ENCODE measurements at regions not wholly inside any gene's neighbourhood (a gene's known extent, or its start where the extent isn't known, plus 50 kb on each side); places are given as distances from the start of the nearest gene placed in this dataset.

- Mint-ChIP-seq H3K27ac (ENCODE audit: low read depth, unreplicated experiment) (no peak overlapping the region), H3K9me3 (ENCODE audit: unreplicated experiment) (no peaks in the 10 kb centered on the region), H3K4me1 (ENCODE audit: insufficient read depth, unreplicated experiment) (no peaks in the 10 kb centered on the region), H3K4me3 (ENCODE audit: unreplicated experiment) (no peak overlapping the region), H3K27me3 (ENCODE audit: insufficient read depth, unreplicated experiment) (no peaks in the 10 kb centered on the region), H3K36me3 (ENCODE audit: insufficient read depth, unreplicated experiment) (no peaks in the 10 kb centered on the region)
- ChIA-PET POLR2A (no interaction called here), CTCF (interaction anchor here (1.0 kb wide), 1 partner anchor 786 kb away, joined by 3 read pairs; no protein-coding TSS in a partner anchor)
- no TSS peak for BruUV-seq (replicated peaks)
- TF ChIP-seq CTCF (IDR thresholded peaks at IDR 0.05; ENCODE audit: unreplicated experiment): no peak
- no peak for DNase-seq (ENCODE audit: unreplicated experiment)
- intact Hi-C loops (cut with micrococcal nuclease): no loop called here
Observed at GRCh38 chr11:80186692-80187091, 745.9 kb upstream of the TENM4 start.

GRCh38 chr11:80182901-80183300, 742.1 kb upstream of the TENM4 start:
- ChIA-PET POLR2A (no interaction called here), CTCF (interaction anchor here (0.7 kb wide), 1 partner anchor 147 kb away, joined by 3 read pairs; no protein-coding TSS in a partner anchor)
- no peaks in the 10 kb centered on the region for H3K27me3 Mint-ChIP-seq (ENCODE audit: insufficient read depth, unreplicated experiment)
- H3K4me1 Mint-ChIP-seq (ENCODE audit: insufficient read depth, unreplicated experiment): no peaks in the 10 kb centered on the region
- H3K36me3 Mint-ChIP-seq (ENCODE audit: insufficient read depth, unreplicated experiment): no peaks in the 10 kb centered on the region
- no peak overlapping the region for H3K27ac Mint-ChIP-seq (ENCODE audit: low read depth, unreplicated experiment)
- no peak for DNase-seq (ENCODE audit: unreplicated experiment)
- BruUV-seq (replicated peaks): no TSS peak
- intact Hi-C loops (cut with micrococcal nuclease): no loop called here
- no peak for TF ChIP-seq CTCF (IDR thresholded peaks at IDR 0.05; ENCODE audit: unreplicated experiment)
- no peak overlapping the region for H3K4me3 Mint-ChIP-seq (ENCODE audit: unreplicated experiment)
- H3K9me3 Mint-ChIP-seq (ENCODE audit: unreplicated experiment): no peaks in the 10 kb centered on the region

GRCh38 chr11:80173371-80174136, 732.7 kb upstream of the TENM4 start:
- Mint-ChIP-seq H3K4me1 (ENCODE audit: insufficient read depth, unreplicated experiment) (no peaks in the 10 kb centered on the region), H3K27ac (ENCODE audit: low read depth, unreplicated experiment) (no peak overlapping the region), H3K36me3 (ENCODE audit: insufficient read depth, unreplicated experiment) (no peaks in the 10 kb centered on the region), H3K4me3 (ENCODE audit: unreplicated experiment) (no peak overlapping the region), H3K27me3 (ENCODE audit: insufficient read depth, unreplicated experiment) (no peaks in the 10 kb centered on the region), H3K9me3 (ENCODE audit: unreplicated experiment) (peaks cover 18% of the 10 kb centered on the region)
- no TSS peak for BruUV-seq (replicated peaks)
- intact Hi-C loops (cut with micrococcal nuclease): no loop called here
- TF ChIP-seq CTCF (IDR thresholded peaks at IDR 0.05; ENCODE audit: unreplicated experiment): no peak
- CTCF ChIA-PET: interaction anchor here (1.0 to 1.6 kb wide), 2 partner anchors 11 to 15 kb away, joined by 4 read pairs; no protein-coding TSS in a partner anchor
- no peak for DNase-seq (ENCODE audit: unreplicated experiment)
- POLR2A ChIA-PET: interaction anchor here (0.6 kb wide), 1 partner anchor 1476 kb away, joined by 3 read pairs; no protein-coding TSS in a partner anchor

GRCh38 chr11:80168796-80169195, 728.0 kb upstream of the TENM4 start:
- Mint-ChIP-seq H3K27me3 (ENCODE audit: insufficient read depth, unreplicated experiment) (no peaks in the 10 kb centered on the region), H3K9me3 (ENCODE audit: unreplicated experiment) (peaks cover 18% of the 10 kb centered on the region), H3K36me3 (ENCODE audit: insufficient read depth, unreplicated experiment) (no peaks in the 10 kb centered on the region), H3K4me1 (ENCODE audit: insufficient read depth, unreplicated experiment) (peaks cover 16% of the 10 kb centered on the region), H3K27ac (ENCODE audit: low read depth, unreplicated experiment) (no peak overlapping the region), H3K4me3 (ENCODE audit: unreplicated experiment) (no peak overlapping the region)
- TF ChIP-seq CTCF (IDR thresholded peaks at IDR 0.05; ENCODE audit: unreplicated experiment): no peak
- intact Hi-C loops (cut with micrococcal nuclease): loop anchor here (10.0 kb wide), 1 partner anchor 156 kb away; no protein-coding TSS in a partner anchor
- no TSS peak for BruUV-seq (replicated peaks)
- CTCF ChIA-PET: interaction anchor here (0.6 kb wide), 1 partner anchor 618 kb away, joined by 3 read pairs; no protein-coding TSS in a partner anchor
- no peak for DNase-seq (ENCODE audit: unreplicated experiment)
- POLR2A ChIA-PET: no interaction called here

All from MCF 10A (cell line).